IMR-90 (cell line): ENCODE measurements at regions not wholly inside any gene's neighbourhood (a gene's known extent, or its start where the extent isn't known, plus 50 kb on each side); places are given as distances from the start of the nearest gene placed in this dataset.
A peak's percentile ranks its signal among the peaks of the same experiment; 100 is the strongest.

Experiments
- ATAC-seq: fragments of 200-7000 bp; cut with Tn5 transposase; 2 replicates; pipeline ENCODE4 v1.9.1; 2020; ENCODE audit warnings: low read depth, mild to moderate bottlenecking, moderate library complexity
- BruUV-seq: library from RNA; stranded (reverse); fragments of 400-500 nt; replicated peaks from 2 replicates; lab custom pipeline; 2021; lab: Mats Ljungman, UMichigan
- CTCF ChIA-PET: fragments of 300-600 bp; formaldehyde crosslinking; extraction: SDS; loops from one replicate; lab custom pipeline; 2021; ENCODE audit warnings: antibody characterized with exemption; lab: Yijun Ruan, JAX
- POLR2A ChIA-PET: fragments of 300-600 bp; sonication (Branson Sonifier 250); formaldehyde crosslinking; loops from one replicate; lab custom pipeline; 2022; ENCODE audit warnings: antibody characterized with exemption; ENCODE audit not compliant: unreplicated experiment; lab: Charles Lee
- DNase-seq: peaks from one replicate; pipeline ENCODE4 v3.0.0; 2013
- H2AFZ ChIP-seq: replicated peaks from 2 replicates; pipeline ENCODE3; 2013; ENCODE audit warnings: low read length, mild to moderate bottlenecking; ENCODE audit not compliant: poor library complexity
- H2AK5ac ChIP-seq: 2 replicates; pipeline ENCODE4 v1.6.1; 2013; ENCODE audit warnings: low read depth, low read length, inconsistent platforms
- H2AK9ac ChIP-seq: replicated peaks from 2 replicates; pipeline ENCODE3; 2013; ENCODE audit warnings: mild to moderate bottlenecking, low read depth, low read length, moderate library complexity; ENCODE audit not compliant: poor library complexity
- H2BK120ac ChIP-seq: 2 replicates; pipeline ENCODE4 v1.6.1; 2013; ENCODE audit warnings: low read depth, low read length, inconsistent platforms
- H2BK15ac ChIP-seq: 3 replicates; pipeline ENCODE4 v1.6.1; 2013; ENCODE audit warnings: low read depth, low read length, inconsistent platforms
- H2BK20ac ChIP-seq: 2 replicates; pipeline ENCODE4 v1.6.1; 2013; ENCODE audit warnings: low read depth, mild to moderate bottlenecking, inconsistent platforms, low read length, moderate library complexity
- H2BK5ac ChIP-seq: 2 replicates; pipeline ENCODE4 v1.6.1; 2013; ENCODE audit warnings: mild to moderate bottlenecking, low read depth, low read length, inconsistent platforms; ENCODE audit not compliant: poor library complexity, severe bottlenecking
- H3K14ac ChIP-seq: replicated peaks from 2 replicates; pipeline ENCODE4 v1.6.1; 2013; ENCODE audit warnings: low read depth, low read length, inconsistent platforms
- H3K18ac ChIP-seq: 2 replicates; pipeline ENCODE4 v1.6.1; 2013; ENCODE audit warnings: low read depth, low read length, control low read depth
- H3K23ac ChIP-seq: 2 replicates; pipeline ENCODE4 v1.6.1; 2013; ENCODE audit warnings: low read depth, low read length, inconsistent platforms
- H3K27ac ChIP-seq: 2 replicates; pipeline ENCODE4 v1.5.1; 2013; ENCODE audit warnings: mild to moderate bottlenecking, control low read depth, low read length; ENCODE audit not compliant: insufficient read depth
- H3K27me3 ChIP-seq: 2 replicates; pipeline ENCODE4 v1.6.1; 2013; ENCODE audit warnings: low read length; ENCODE audit not compliant: control insufficient read depth, insufficient read depth
- H3K36me3 ChIP-seq: 2 replicates; pipeline ENCODE4 v1.6.1; 2013; ENCODE audit warnings: low read length, mixed read lengths; ENCODE audit not compliant: control insufficient read depth, insufficient read depth
- H3K4ac ChIP-seq: 2 replicates; pipeline ENCODE4 v1.6.1; 2013; ENCODE audit warnings: low read depth, low read length, inconsistent platforms
- H3K4me1 ChIP-seq: 2 replicates; pipeline ENCODE4 v1.6.1; 2013; ENCODE audit warnings: low read length, mixed read lengths; ENCODE audit not compliant: control insufficient read depth, insufficient read depth
- H3K4me2 ChIP-seq: 2 replicates; pipeline ENCODE4 v1.6.1; 2013; ENCODE audit warnings: low read depth, mild to moderate bottlenecking, control low read depth, low read length, moderate library complexity
- H3K4me3 ChIP-seq: 2 replicates; pipeline ENCODE4 v1.5.1; 2013; ENCODE audit warnings: low read depth, mild to moderate bottlenecking, control low read depth, low read length, moderate library complexity; ENCODE audit not compliant: insufficient read depth
- H3K56ac ChIP-seq: 2 replicates; pipeline ENCODE4 v1.6.1; 2013; ENCODE audit warnings: low read length, inconsistent platforms; ENCODE audit not compliant: insufficient read depth; ENCODE audit errors: extremely low read depth
- H3K79me1 ChIP-seq, 2 experiments: 2 replicates each; pipeline ENCODE4 v1.6.1; 2013; ENCODE audit warnings: low read length in 2 of 2, inconsistent platforms in 1 of 2, low read depth in 1 of 2
- H3K9ac ChIP-seq: 2 replicates; pipeline ENCODE4 v1.6.1; 2013; ENCODE audit warnings: low read depth, low read length, control low read depth
- H3K9me1 ChIP-seq: 2 replicates; pipeline ENCODE4 v1.6.1; 2013; ENCODE audit warnings: low read length, inconsistent platforms; ENCODE audit not compliant: insufficient read depth
- H3K9me3 ChIP-seq: 2 replicates; pipeline ENCODE4 v1.6.1; 2013; ENCODE audit warnings: low read length; ENCODE audit not compliant: control insufficient read depth, insufficient read depth
- H4K20me1 ChIP-seq: 2 replicates; pipeline ENCODE4 v1.6.1; 2013; ENCODE audit warnings: low read length, inconsistent platforms; ENCODE audit not compliant: insufficient read depth
- H4K5ac ChIP-seq: 2 replicates; pipeline ENCODE4 v1.6.1; 2013; ENCODE audit warnings: mild to moderate bottlenecking, low read depth, low read length, control low read depth
- H4K8ac ChIP-seq, 2 experiments: 2 replicates each; pipeline ENCODE4 v1.6.1; 2013; ENCODE audit warnings: low read depth in 2 of 2, low read length in 2 of 2, control low read depth in 1 of 2, inconsistent platforms in 1 of 2
- H4K91ac ChIP-seq: 2 replicates; pipeline ENCODE4 v1.6.1; 2013; ENCODE audit warnings: low read depth, low read length, inconsistent platforms; ENCODE audit not compliant: insufficient read depth
- MAFK ChIP-seq: IDR thresholded peaks from 2 replicates; pipeline ENCODE4 v1.6.1; 2012; ENCODE audit warnings: low read depth, low read length, improper control_type of control experiment
- RCOR1 ChIP-seq: IDR thresholded peaks from 2 replicates; pipeline ENCODE4 v1.6.1; 2012; ENCODE audit warnings: mild to moderate bottlenecking, low read length, improper control_type of control experiment; ENCODE audit not compliant: insufficient replicate concordance
- WGBS, 2 experiments: methylation state at CpG; one replicate each; pipeline versions ENCODE4 v1.1.5 to v1.1.7; 2013; ENCODE audit warnings: missing lambda C conversion rate in 2 of 2; ENCODE audit not compliant: insufficient read length in 1 of 2; ENCODE audit errors: extremely low coverage in 2 of 2; 5-methylcytosine and 5-hydroxymethylcytosine counted together
- dilution Hi-C: fragments of 300-500 bp; cut with HindIII; formaldehyde crosslinking; loops from one replicate; pipeline ENCODE4 v1.14.3; 2018; ENCODE audit warnings: low sequenced_read_pairs; ENCODE audit not compliant: unreplicated experiment
- in situ Hi-C: fragments of 300-500 bp; cut with MboI; formaldehyde crosslinking; loops from 3 replicates; pipeline ENCODE4 v1.14.3; 2019; ENCODE audit warnings: low sequenced_read_pairs, inconsistent platforms, mixed read lengths
- intact Hi-C: fragments of 100-400 bp; cut with micrococcal nuclease; formaldehyde crosslinking; loops from 2 replicates; pipeline ENCODE4 v1.10.0; 2022
- TF ChIP-seq, protein P1 (sequence below): fragments of 150-350 bp; IDR thresholded peaks from 2 replicates; pipeline ENCODE4 v1.6.1; 2017; ENCODE audit warnings: mild to moderate bottlenecking, antibody characterized with exemption, low read length, low read depth
- TF ChIP-seq, protein P2 (sequence below): fragments of 150-350 bp; IDR thresholded peaks from 2 replicates; pipeline ENCODE4 v1.6.1; 2016; ENCODE audit warnings: low read depth, mild to moderate bottlenecking, low read length, moderate library complexity, borderline replicate concordance

DNA sequence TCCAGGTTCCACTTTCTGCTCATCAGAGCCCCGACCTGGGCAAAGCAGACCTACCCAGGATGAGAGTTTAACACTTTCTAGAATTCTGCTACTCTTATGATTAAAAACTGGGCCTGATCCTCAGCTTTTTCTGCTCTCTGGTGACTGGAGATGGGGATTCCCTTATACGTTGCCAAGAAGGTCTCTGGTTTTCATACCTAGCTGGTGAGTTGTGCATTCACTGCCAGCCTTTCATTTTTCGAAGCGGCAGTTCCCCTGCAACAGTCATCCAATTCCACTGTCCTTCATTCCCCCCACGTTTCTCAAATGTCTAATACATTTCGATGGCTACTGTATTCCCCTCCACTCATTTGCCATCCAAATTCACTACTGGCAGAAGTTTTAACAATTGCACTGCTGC, 135.3 kb downstream of the ADSS2 start:
- Histone ChIP-seq H3K27me3 (no peaks in the 10 kb centered on the region), H2AFZ (no peak overlapping the region), H3K79me1 (no peaks in the 10 kb centered on the region), H2BK120ac (peak overlapping the region; percentile 33; the same call in 1 of the 2 replicates), H3K4ac (no peak overlapping the region), H3K23ac (no peak overlapping the region), H3K4me2 (no peak overlapping the region), H2BK15ac (no peak overlapping the region), H3K4me1 (no peaks in the 10 kb centered on the region; the same call in 1 of the 2 replicates), H4K20me1 (no peaks in the 10 kb centered on the region), H2AK5ac (no peak overlapping the region), H3K9me3 (no peaks in the 10 kb centered on the region), H3K18ac (no peak overlapping the region), H2BK20ac (no peak overlapping the region), H3K27ac (no peak overlapping the region), H3K4me3 (no peak overlapping the region), H3K56ac (no peak overlapping the region), H2AK9ac (no peak overlapping the region), H2BK5ac (no peak overlapping the region), H4K91ac (no peak overlapping the region), H3K36me3 (no peaks in the 10 kb centered on the region), H3K14ac (no peak overlapping the region), H3K9me1 (no peaks in the 10 kb centered on the region), H4K8ac (no peak overlapping the region), H4K5ac (no peak overlapping the region), H3K9ac (no peak overlapping the region)
- in situ Hi-C loops (no loop called here), dilution Hi-C loops (no loop called here), intact Hi-C loops (no loop called here)
- WGBS, 2 experiments, result 86% methylated on average over 2 of the region's 6 CpGs; no CpG with 5 or more reads in 1 of the 2 experiments
- TF ChIP-seq MAFK (no peak), RCOR1 (no peak)
- TF ChIP-seq, protein P1, sequence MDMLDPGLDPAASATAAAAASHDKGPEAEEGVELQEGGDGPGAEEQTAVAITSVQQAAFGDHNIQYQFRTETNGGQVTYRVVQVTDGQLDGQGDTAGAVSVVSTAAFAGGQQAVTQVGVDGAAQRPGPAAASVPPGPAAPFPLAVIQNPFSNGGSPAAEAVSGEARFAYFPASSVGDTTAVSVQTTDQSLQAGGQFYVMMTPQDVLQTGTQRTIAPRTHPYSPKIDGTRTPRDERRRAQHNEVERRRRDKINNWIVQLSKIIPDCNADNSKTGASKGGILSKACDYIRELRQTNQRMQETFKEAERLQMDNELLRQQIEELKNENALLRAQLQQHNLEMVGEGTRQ, result no peak
- TF ChIP-seq, protein P2, sequence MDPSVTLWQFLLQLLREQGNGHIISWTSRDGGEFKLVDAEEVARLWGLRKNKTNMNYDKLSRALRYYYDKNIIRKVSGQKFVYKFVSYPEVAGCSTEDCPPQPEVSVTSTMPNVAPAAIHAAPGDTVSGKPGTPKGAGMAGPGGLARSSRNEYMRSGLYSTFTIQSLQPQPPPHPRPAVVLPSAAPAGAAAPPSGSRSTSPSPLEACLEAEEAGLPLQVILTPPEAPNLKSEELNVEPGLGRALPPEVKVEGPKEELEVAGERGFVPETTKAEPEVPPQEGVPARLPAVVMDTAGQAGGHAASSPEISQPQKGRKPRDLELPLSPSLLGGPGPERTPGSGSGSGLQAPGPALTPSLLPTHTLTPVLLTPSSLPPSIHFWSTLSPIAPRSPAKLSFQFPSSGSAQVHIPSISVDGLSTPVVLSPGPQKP, result no peak
- no TSS peak for BruUV-seq
- ChIA-PET CTCF (interaction anchor here (0.6 kb wide), 1 partner anchor 402 kb away, joined by 3 read pairs; no protein-coding TSS in a partner anchor), POLR2A (no interaction called here)
- ATAC-seq, result peak; percentile 30; the same call in 1 of the 2 replicates
- peak; percentile 69 for DNase-seq
